HG03135 (cell line): ENCODE measurements at regions not wholly inside any gene's neighbourhood (a gene's known extent, or its start where the extent isn't known, plus 50 kb on each side); places are given as distances from the start of the nearest gene placed in this dataset.

Experiments used
- ATAC-seq: cut with Tn5 transposase; IDR thresholded peaks from one replicate; pipeline ENCODE4 v1.9.1; 2021; ENCODE audit warnings: mild to moderate bottlenecking, moderate library complexity; ENCODE audit not compliant: unreplicated experiment

DNA sequence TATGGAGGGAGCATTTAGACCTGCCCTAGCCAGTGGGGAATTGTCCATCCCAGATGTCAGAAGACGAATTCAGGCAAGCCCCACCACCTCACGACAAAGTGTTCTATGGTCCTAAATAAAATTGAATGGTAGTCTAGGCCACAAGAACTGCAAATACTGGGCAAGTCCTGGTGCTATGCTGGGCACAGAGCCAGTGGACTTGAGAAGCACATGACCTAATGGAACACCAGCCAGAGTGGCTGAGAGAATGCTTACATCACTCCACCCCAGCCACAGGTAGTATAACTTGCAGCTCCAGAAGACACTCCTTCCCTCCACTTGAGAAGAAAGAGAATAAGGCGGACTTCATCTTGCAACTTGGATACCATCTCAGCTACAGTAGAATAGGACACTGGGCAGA is 567.3 kb upstream of the CXADR start:
- ATAC-seq: no peak

DNA sequence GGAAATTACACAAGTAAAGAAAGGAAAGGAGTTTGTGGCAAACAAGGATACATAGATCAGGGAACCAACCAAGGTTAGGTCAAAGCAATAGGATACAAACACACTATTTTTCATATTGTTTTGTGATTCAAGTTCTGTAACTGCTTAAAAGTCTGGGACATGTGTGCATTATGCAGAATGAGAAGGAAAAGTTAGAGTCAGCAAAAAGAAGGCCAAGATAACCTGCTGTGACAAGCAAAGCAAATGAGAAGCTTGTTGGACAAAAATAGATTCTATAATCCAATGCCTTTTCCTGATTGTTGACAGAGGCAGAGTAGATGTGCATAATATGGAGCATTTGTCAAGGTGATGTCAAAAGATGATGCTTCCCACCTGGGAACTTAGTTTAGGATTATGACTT is 556.0 kb upstream of the CXADR start:
- ATAC-seq: no peak

- ATAC-seq: no peak
Observed at GRCh38 chr21:16965424-16965823, 547.4 kb upstream of the CXADR start.

GRCh38 chr21:16968436-16968835 is 544.4 kb upstream of the CXADR start:
- no peak for ATAC-seq

GRCh38 chr21:16969636-16970035 is 543.2 kb upstream of the CXADR start:
- ATAC-seq: no peak

DNA sequence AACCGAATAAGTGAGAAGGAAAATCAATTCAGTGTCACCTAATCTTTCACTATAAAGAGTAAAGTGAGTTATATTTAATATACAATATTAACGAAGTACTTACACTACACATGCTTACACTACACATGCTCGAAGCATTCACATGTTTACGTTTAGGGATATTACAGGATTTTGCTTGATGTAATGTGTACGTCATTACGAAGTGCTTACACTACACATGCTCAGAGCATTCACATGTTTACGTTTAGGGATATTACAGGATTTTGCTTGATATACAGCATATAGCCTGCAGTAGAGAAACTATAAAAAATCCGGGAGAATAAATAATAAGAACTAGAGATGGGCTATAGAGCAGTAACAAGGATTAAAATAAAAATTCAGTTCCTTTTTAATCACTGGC is 538.8 kb upstream of the CXADR start:
- ATAC-seq: no peak

GRCh38 chr21:16976193-16976592 is 536.6 kb upstream of the CXADR start:
- ATAC-seq: no peak

DNA sequence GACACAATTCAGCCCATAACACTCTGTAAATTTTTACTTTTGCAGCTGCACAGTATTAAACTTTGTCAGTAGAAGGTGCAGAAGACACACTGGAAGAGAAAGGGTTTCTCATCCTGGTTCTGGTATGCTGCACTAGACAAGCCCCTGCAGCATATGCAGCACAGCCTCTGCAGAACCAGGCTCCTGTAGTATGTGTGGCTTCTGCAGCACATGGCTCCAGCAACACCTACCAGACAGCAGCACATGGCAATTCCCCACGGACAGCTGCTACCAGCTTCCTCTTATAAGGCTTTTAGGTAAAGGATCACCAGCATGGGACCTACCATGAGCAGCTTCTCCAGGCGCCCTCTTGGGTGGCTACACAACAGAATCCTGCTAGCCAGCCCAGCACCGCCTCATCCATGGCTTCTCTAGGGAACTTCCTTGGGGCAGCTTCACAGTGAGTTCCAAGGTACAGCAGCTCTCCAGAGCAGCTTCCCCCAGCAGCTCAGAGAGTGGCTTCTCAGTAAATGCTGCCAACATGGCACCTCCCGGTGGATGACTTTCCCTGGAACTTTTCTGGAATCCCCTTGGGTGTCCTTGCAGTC is 534.4 kb upstream of the CXADR start:
- ATAC-seq: no peak

GRCh38 chr21:16979574-16979973 is 533.3 kb upstream of the CXADR start:
- ATAC-seq: no peak

- ATAC-seq: no peak
Observed at GRCh38 chr21:16983420-16983819, 529.4 kb upstream of the CXADR start.

- no peak for ATAC-seq
Observed at GRCh38 chr21:16992448-16992847, 520.4 kb upstream of the CXADR start.

DNA sequence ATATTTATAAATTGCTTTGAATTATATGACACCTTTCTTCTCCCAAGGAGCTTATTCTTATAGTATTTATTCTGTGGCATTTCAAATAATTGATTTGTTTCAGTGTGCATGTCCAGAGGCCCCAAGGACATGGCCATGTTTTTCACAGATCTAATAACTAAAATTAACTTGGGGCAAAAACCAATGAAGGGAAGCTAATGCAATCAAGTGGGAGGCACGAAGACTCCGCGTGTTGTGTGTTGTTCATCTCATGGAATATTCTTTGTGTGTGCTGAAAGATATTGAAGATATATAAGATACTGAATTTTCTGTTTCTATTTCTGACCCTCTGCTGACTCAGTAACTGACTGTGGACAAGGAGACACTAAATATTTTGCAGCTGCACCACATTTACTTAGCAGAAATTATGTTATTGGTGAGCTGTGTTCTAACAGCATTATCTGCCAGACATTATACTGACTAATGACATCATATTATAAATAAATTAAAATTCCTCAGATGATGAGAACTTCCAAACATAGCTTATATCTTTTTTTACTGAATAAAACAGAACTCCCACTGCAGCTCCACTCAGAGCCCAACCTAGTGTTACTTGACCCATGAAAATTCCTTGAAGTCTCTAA is 519.3 kb upstream of the CXADR start:
- no peak for ATAC-seq

DNA sequence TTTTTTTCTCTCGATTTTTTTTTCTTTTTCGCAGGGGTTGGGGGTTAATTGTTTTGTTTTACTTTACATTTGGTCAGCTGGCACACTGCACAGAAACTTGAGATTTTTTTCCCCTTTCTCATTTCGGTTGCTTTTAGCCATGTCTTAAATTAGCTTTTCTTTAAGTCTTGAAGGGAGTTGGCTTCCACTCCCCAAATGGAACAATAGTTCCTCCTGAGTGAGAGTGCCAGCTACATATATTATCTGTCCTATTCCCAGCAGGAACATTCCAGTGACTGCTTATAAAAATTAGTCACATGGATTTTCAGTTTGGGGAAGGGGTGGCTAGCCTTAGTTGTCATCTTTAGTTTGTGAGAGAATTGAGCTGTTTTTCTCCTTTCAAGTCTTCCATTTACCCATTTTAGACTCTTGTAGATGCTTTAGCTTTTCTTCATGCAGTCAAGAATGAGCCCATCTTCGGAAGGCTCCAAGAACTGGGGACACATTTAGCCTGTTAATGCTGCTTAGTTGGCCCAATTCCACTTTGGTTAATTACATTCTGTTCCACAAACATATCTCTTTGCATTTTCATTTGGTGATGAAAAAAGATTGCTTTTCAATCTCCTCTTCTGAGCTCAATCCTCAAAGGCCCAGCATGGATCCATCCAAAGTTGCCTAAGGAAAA is 510.1 kb upstream of the CXADR start:
- ATAC-seq: no peak

DNA sequence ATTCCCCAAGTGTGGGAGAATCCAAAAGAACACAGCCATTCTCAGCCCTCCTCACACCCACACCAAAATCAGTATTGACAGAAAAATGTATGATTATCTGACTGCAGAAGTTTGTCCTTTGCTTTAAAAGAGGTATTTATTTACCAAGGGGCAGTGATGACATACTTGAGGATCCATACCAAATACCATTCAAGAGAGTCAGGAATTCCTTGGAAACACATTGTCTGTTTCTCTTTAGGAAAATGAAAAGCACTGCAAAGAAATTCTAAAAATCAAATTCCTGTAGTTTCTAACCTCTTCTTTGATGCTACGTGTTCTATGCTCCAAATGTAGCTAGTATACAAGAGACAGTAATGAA is 509.6 kb upstream of the CXADR start:
- no peak for ATAC-seq

DNA sequence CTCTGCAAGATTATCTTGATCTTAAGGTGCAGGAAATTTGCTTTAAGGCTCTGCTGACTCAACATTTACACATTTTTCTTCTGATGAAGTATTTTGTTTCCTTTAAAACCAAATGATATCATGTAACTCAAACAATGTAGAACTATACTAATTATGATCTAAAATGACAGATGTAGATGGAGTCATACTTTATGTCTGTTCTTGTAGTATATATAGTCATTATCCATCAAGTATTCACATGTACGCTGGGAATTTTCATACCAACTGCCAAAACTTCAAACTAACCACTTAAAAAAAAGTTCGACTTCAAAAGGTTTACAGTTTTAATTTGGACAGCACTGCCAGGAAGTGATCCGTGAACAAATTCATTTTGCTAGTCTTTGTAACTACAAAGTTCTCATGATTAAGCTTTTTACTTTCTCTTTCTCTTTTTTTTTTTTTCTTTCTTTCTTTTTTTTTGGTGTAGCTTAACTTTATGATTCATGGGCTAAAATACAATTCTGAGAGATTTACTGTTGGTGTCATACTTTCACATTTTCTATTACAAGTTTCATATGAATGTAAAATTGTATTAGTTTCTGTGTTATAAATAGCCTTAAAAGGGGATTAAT is 509.0 kb upstream of the CXADR start:
- no peak for ATAC-seq

- no peak for ATAC-seq
Observed at GRCh38 chr21:17032141-17032655, 480.6 kb upstream of the CXADR start.

GRCh38 chr21:17044696-17045095 is 468.1 kb upstream of the CXADR start:
- ATAC-seq: no peak

GRCh38 chr21:17045214-17045853 is 467.5 kb upstream of the CXADR start:
- no peak for ATAC-seq

GRCh38 chr21:17048974-17049373 is 463.9 kb upstream of the CXADR start:
- ATAC-seq: no peak

GRCh38 chr21:17050156-17050555 is 462.7 kb upstream of the CXADR start:
- no peak for ATAC-seq

DNA sequence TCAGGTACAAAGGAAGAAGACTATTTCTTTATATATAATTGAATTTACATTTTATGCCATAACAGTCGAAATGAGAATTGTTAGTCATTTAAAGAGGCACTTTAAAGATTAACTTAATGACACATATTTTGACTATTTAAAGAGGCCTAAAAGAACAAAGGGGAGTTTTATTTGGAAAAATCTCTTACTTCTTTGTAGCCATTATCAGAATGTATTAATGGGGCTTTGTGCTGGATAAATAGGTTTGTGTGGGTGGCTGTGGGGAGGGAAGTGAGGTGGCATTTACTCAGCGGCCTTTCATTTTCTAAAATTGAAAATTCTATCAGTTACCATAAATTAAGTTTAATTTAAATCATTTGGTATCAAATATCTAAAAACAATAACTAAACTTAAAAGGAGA is 462.2 kb upstream of the CXADR start:
- no peak for ATAC-seq

- ATAC-seq: no peak
Observed at GRCh38 chr21:17051054-17051453, 461.8 kb upstream of the CXADR start.
